GM19035 (cell line): ENCODE measurements at regions not wholly inside any gene's neighbourhood (a gene's known extent, or its start where the extent isn't known, plus 50 kb on each side); places are given as distances from the start of the nearest gene placed in this dataset.

ENCODE experiments used
- ATAC-seq: cut with Tn5 transposase; IDR thresholded peaks from one replicate; pipeline ENCODE4 v1.9.1; 2021; ENCODE audit not compliant: unreplicated experiment

DNA sequence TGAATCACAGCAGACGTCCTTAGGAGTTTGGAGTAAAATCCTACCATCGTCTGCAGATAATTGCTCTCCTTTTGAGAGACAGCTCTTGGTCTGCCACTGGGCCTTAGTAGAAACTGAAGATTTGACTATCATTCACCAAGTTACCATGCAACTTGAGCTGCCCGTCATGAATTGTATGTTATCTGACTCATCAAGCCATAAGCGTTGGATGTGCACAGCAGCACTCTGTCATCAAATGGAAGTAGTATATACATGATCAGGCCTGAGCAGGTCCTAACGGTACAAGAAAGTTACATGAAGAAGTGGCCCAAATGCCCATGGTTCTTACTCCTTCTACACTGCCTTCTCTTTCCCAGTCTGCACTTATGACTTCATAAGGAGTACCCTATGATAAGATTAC, 317.8 kb downstream of the GPATCH2 start:
- no peak for ATAC-seq

DNA sequence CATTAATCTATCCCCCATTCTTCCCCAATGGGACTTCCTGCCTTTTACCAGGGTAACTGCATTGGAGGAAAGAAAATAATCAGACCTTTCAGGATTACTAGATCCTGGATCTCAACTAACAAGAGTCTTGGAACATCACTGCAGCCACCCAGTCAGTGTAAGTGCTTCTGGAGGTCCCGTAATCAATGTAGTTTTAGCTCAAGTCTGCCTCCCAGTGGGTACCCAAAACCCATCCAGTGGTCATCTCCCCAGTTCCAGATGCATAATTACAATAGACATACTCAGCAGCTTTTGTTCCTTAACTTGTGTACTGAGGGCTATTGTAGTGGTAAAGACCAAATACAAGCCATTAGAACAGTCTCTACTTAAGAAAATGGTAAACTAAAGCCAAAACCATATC, 319.1 kb downstream of the GPATCH2 start:
- no peak for ATAC-seq

DNA sequence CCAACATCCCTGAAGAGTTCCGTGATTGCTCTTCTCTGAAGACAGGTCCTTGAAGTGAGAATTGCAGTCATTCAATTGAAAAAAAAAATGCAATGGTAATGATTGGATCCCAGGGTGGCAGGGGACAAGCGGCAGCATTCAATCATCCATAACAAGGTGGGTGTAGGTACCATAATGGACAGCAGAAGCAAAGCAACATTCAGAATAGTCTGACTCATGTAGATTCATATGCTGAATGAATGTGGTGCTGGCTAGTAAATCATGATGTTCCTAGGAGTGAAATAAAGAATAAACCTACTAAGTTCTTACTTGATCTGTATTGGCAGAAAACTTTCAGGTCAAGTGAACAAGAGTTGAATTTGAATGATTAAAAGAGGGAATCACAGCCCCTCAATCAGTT, 319.6 kb downstream of the GPATCH2 start:
- no peak for ATAC-seq

DNA sequence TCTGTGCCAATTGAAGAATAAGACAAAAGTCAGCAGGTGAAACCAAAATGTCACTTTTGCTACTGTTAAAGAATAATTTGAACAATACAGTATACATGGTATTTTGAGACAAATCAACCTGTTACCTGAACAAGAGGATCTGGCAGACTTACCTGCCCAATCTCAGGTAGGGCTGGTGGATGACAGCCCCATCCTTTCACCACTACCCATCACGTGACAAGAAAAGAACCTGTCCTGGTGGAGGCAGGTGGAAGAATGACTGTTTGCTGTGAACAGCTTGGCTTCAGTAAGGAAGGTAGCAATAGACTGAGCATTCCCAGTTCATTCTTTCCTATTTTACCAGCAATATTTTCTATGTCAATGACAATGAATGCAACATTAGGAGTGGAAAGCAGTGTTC, 349.6 kb downstream of the GPATCH2 start:
- no peak for ATAC-seq

DNA sequence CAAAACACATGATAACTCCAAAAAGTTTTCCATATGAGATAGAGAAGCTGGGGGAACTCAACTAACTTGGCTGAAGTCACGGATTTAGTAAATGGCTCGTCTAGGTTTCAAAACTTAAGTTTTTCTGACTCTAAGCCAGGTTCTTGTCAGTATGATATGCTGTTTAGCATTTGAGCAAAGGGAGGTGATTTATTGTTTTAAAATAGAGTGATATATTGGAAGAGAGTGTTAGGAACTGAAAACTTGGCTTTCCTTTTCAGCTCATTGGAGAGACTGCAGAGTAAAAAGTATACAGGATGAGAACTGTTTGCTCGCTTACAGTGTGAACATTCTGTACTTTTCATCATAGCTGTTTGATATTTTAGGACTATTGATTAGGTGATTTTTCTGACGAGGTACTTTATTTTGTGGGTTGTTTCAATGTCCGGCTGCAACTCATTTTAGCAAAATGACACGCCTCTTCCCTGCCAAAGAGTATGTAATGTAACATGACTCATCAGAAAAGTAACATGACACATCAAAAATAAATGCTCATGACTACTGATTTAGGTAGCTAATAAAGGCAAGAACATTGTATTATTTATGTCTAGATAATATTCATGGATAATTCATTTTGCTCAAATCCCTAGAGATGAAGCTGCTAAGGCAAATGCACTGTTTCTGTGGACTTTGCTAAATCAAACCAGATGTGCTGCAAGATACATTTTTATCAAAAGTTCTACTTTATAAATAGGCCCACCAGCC, 355.1 kb downstream of the GPATCH2 start:
- no peak for ATAC-seq

DNA sequence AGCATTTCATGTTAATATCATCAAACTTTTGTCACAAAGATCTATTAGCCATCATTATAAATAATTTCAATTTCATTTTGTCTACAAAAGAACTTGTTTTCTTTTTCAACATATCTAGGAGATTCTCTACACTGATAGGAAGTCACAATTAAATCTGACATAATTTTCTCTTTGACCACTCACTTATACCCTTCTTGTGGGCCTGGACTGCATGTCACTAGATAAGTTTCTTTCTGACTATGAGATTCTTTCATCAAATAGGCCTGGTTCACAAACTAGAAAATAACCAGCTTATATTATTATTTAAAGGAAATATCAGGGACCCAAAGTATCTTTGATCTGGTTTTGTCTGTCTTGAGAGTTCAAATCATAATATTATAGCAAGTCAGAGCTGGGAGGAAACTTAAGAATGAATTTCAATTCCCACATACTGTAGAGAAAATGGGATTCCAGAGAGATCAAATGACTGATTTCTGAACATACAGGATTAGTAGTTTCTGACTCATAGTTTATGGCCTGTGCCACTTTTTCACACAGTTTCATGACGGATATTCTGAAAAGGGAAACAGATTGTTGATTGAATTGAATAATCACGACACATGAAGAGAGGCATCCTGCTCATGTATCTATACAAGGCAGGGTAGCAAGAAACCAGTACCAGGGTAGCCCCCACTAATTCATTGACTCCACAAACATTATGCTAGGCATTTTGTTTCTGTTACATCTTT, 355.8 kb downstream of the GPATCH2 start:
- peak; percentile 47 for ATAC-seq

DNA sequence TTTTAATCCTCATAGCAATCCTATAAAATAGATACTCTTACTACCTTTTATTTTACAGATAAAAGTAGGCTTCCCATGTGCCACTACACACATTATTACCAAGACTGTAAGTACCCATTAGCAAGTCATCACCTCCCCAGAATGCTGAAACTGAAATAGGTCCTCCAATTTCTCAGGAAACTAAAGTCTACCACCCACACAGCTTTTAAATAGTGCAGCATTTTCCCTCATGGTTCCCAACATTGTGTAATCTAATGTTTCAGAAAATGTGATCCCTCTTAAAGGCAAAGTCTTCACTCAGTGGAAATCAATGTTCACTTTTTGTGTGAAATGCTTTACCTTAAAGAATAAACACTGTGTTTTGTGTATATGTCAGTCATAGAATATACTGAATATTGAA, 356.5 kb downstream of the GPATCH2 start:
- no peak for ATAC-seq

DNA sequence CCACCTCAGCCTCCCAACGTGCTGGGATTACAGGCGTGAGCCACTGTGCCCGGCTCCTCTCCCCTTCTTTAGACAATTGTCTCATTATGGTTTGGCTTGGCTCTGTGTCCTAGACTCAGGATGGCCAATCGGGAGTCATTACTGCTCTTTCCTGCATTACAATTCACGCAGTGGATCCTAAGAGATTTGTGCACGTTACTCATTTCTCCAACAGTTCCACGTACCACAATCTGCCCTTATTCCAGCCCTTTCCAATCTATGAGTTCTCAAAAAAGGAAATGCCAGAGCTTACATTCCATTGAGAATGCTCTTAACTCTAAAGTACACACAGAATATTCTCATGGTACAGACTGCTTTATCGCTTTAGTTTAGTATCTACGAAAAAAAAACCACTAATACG, 357.0 kb downstream of the GPATCH2 start:
- ATAC-seq: no peak

DNA sequence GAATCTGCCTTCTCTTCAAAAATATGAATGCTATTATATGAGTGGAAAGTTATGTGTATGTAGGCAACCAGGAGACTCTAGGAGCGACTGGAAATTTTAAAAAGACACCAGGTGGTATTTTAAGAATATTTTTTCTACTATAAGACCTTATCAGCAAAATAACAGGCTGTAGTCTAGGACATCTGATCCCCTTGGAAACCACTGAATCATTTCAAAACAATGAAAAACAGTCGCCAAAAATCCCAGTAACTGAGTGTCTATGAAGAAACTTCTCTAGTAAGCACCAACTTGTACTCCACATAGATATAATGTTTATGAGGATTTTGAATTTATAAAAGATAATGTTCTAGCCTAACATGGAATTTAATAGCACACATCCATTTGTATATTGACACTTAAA, 358.5 kb downstream of the GPATCH2 start:
- no peak for ATAC-seq

DNA sequence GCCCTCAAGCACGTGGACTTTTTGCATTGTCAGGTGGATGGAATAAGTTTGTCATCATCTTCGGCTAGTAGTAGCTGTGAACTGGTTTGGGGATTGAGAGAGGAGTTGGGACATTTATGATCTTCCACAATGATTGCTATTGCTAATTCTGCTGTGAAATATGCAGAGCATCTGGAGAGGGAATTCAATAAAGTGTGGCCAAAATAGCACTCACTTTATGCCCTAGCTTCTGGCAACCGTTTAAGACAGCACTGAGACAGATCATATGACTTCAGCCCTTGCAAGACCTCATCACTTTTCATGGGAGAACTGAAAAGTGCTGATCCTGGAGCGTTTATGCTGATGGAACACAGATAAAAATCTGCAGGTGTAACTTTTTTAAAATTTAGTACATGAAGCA, 360.8 kb downstream of the GPATCH2 start:
- no peak for ATAC-seq

DNA sequence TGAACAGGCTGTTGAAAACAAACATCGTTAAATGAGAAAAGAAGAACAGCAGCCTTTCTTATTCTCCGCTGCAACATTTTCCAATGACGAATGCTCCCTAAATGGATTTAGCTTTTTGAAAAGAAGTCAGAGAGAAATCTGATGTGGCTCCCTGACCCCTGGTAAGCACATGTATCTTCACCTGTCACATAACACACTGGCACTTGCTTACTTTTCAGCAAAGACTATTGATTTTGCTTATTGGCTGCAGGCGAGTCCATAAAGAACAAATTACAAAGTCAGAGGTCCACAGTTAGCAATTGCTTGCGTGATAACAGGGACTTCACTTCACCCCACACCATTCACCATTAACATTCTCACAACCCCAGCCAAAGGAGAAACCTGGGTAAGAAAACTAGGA, 362.8 kb downstream of the GPATCH2 start:
- ATAC-seq: no peak

DNA sequence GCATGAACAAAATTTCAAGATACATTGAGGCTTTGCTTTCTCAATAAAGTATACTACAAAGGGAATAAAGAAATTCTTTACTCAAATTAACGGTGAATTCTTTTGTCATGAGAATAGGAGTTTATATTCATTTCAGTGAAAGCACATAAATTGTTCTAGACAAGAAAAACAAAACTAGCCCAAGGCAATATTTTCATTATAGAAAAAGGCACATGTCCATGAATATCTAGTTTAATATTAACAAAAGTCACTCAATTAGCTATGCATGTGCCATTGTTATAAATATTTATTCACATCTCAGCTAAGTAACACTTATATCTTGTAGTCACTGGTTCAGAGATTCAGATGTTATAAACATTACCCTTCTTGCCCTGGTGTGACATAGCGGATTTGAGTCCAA, 369.3 kb downstream of the GPATCH2 start:
- ATAC-seq: no peak

DNA sequence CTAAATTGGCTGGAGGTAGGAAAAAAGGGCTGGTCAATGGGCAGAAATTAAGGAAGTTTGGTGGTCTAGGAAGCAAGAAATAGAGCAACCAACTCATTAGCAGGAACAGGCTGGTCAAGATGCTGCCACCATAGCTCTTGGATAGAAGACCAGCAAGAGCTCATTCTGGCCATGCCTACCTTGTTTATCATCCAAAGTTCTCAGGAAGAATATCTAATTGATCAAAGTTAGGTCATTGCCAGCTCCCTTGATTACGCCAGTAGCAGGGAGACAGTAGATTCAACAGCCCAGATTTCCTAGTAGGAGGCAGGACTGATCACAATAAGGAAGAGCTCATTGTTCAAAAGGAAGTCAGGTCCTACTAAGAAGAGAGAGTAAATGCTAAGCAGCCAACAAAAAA, 370.2 kb downstream of the GPATCH2 start:
- ATAC-seq: no peak

DNA sequence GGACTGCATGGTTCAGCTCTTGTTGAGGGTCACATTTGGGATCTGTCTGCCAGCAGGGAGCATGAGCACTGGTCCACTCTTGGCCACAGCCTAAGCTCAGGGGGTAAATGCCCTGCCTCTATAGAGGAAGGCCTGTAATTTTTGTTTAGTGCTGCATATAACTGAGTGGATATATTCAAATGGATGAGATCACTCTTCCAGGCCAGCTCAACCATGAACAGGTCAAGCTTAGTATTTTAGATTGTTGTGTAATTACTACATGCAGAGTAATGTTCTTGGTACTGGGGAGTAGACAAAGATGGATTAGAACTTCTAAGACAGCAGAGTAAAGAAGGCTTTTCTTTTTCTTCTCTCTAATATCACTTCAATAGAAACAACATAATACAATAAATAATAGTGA, 376.9 kb downstream of the GPATCH2 start:
- no peak for ATAC-seq

DNA sequence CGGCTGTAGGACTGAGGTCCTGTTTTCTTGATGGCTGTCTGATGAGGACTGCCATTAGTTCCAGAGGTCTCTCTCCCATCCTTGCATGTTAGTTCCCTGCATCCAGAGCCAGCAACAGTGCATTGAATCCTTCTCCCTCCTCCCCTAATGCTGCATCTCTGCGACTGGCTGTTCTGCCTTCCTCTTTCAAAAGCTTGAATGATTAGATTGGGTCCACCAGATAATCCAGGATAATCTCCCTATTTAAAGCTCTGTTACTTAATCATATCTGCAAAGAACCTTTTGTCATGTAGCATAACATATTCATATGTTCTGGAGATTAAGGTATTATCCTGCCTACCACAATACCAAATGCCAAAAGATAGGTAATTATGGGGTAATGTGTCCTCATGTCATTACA, 377.5 kb downstream of the GPATCH2 start:
- ATAC-seq: no peak

DNA sequence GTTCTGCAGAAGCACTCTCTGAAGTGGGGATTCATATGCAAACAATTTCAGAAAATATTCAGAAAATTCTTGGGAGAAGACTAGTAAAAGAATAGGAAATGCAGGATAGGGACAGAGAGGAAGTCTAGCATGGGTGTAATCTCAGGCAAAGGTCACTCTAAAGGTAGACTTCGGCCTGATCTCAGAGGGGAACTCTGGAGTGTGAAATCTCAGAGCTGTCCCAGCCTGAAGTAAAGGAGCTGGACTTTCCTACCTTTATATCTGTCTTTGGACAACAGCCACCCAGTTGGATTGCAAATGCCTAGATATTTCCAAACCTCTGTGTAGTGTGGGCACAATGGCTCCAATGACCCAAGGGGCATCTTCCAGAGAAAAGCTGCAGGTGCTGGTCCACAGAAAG, 379.8 kb downstream of the GPATCH2 start:
- ATAC-seq: no peak

DNA sequence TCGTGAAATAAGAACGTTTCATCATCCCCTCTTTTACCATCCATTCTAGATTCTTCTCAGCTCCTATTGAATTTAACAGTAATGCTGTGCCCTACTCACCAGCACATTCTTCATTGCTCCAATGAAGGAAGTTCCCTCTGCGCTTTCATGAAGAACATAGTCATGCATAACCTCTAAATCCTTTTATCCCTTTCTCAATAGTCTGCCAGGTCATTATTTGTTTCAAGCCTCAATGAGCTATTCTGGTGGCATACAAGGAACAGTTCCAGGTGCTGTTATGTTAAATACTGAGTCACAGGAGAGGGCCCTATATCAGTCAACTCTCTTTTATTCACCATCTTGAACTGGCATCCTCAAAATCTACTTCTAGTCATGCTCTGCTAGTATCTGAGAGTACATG, 381.0 kb downstream of the GPATCH2 start:
- ATAC-seq: no peak

DNA sequence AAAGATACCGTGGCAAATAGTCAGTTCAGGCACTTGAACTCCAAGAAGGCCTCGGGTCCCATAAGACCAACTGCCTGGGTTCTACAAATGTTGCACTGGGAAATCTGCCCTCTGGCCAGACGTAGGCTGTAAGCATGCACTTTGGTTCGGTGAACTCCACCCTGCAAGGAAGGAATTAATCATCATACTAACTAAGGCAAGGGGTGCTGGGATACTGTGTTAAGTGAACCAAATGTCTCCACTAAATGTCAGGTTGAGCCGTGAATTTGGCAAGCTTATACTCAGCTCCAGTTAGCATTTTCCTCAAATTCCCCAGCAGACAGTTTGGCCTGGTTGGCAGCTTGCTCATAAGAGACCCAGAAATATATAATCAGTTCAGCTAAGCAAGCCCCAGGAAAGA, 385.9 kb downstream of the GPATCH2 start:
- no peak for ATAC-seq

DNA sequence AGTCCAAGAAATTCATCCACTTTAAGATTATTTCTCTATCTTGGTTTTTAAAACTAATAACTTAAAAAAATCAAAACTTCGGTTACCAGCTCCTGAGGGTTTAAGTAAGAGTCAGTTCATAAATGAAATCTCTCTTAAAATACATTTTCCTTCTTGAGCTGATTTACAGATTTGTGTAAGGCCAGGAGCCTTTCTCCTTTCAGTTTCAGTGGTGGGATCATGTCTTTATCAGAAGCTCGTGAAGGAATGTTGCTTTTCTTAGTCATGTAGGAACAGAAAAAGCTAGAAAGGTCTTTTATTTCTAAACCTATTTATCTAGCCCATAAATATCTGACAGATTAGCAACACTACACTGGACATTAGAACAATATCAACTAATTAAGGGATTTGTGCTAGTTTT, 390.2 kb downstream of the GPATCH2 start:
- no peak for ATAC-seq

DNA sequence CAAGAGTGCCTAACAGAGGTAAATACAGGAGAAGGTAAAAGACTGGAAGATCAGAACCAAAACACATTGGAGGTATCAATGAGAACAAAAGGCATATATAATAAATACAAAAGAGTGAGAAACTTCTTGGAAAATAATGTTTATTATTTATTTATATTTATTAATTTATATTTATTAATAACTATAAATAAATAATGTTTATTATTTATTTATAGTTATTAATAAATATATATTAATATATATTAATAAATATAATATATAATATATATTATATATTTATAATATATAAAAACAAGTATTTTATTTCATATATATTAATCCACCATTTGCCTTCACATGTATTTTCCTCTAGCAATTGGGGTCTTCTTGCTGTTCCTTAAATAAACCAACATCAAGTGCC, 391.9 kb downstream of the GPATCH2 start:
- ATAC-seq: no peak

DNA sequence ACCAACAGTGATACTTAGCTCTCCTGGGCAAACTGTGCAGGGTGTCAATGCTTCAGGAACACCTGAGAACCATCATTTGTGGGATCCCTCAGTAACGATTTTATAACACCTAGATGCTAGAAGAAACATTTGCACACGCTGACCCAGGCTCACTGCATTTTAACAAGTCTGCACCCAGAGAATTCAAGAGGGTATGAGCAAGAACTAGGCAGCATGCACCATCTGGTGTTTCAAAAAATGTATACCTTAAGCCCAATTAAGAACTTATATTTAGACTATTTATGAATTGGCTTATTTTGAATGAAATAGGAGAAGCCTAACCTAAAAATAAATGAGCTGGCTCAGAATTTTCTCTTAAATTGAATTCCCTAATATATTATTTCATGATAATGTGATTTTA, 400.5 kb downstream of the GPATCH2 start:
- no peak for ATAC-seq

DNA sequence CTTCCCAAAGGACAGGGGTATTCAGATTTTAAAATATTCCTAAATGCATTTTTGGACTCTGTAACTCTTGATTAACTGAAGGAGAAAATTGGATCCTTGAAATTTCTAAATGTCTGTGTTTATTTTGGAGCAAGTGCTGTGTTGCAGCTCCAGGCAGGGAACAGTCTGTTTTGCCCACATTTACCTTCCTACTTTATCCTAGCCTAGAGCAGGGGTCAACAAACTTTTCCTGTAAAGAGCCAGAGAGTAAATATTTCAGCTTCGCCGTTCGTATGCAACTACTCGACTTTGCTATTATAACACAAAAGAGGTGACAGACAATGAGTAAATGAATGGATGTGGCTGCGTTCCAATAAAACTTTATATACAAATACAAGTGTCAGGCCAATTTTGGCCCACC, 402.2 kb downstream of the GPATCH2 start:
- ATAC-seq: no peak

DNA sequence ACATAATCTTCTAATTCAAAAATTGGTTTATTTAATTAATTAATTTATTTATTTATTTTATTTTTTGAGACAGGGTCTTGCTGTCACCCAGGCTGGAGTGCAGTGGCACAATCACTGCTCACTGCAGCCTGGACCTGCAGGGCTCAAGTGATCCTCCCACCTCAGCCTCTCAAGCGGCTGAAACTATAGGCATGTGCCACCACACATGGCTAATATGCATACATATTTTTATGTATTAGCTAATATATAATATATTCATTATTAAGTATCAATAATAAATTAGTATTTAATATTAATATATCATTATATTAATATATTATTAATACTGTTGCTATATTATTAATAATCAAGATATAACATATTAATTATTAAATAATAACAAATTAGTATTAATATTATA, 406.7 kb downstream of the GPATCH2 start:
- no peak for ATAC-seq
